Liver (tissue), 8 donors: ENCODE measurements at regions not wholly inside any gene's neighbourhood (a gene's known extent, or its start where the extent isn't known, plus 50 kb on each side); places are given as distances from the start of the nearest gene placed in this dataset.

Experiments used
- DNase-seq: peaks from one replicate; pipeline ENCODE4 v3.0.0-alpha.2; 2017; ENCODE audit warnings: low spot score
- H3K27ac ChIP-seq, 2 donors: one replicate each; pipeline ENCODE4 v1.7.0; 2013; ENCODE audit warnings: inconsistent platforms in 2 of 2, low read length in 2 of 2, control low read depth in 1 of 2, low read depth in 1 of 2, mild to moderate bottlenecking in 1 of 2
- H3K27me3 ChIP-seq, 4 donors: one replicate each; pipeline versions ENCODE4 v1.6.1 to v1.7.0; 2013; ENCODE audit warnings: low read length in 3 of 4, inconsistent platforms in 1 of 4, mild to moderate bottlenecking in 1 of 4, moderate library complexity in 1 of 4; ENCODE audit not compliant: control insufficient read depth in 4 of 4, insufficient read depth in 4 of 4
- H3K36me3 ChIP-seq, 4 donors: one replicate each; pipeline versions ENCODE4 v1.6.1 to v1.7.0; 2013; ENCODE audit warnings: low read length in 3 of 4, mild to moderate bottlenecking in 3 of 4, low read depth in 1 of 4, moderate library complexity in 1 of 4; ENCODE audit not compliant: control insufficient read depth in 4 of 4, insufficient read depth in 3 of 4
- H3K4me1 ChIP-seq, 4 donors: one replicate each; pipeline versions ENCODE4 v1.6.1 to v1.7.0; 2013; ENCODE audit warnings: low read length in 3 of 4, mild to moderate bottlenecking in 3 of 4, moderate library complexity in 1 of 4; ENCODE audit not compliant: control insufficient read depth in 4 of 4, insufficient read depth in 4 of 4
- H3K4me3 ChIP-seq, 3 donors: one replicate each; pipeline versions ENCODE4 v1.6.1 to v1.7.0; 2013; ENCODE audit warnings: low read length in 3 of 3, control low read depth in 1 of 3, low read depth in 1 of 3, mild to moderate bottlenecking in 1 of 3
- H3K9ac ChIP-seq, 2 donors: one replicate each; pipeline ENCODE4 v1.7.0; 2013; ENCODE audit warnings: low read length in 2 of 2, mild to moderate bottlenecking in 2 of 2, moderate library complexity in 2 of 2, control low read depth in 1 of 2, low read depth in 1 of 2
- H3K9me3 ChIP-seq, 4 donors: one replicate each; pipeline versions ENCODE4 v1.6.1 to v1.7.0; 2013; ENCODE audit warnings: low read length in 3 of 4; ENCODE audit not compliant: control insufficient read depth in 4 of 4
- EGR1 ChIP-seq, 2 donors: IDR thresholded peaks; 2 replicates each; pipeline ENCODE4 v1.6.1; 2016 to 2018; ENCODE audit warnings: antibody characterized with exemption in 2 of 2, low read depth in 2 of 2
- FOXA2 ChIP-seq: IDR thresholded peaks from 2 replicates; pipeline ENCODE4 v1.6.1; 2016; ENCODE audit warnings: antibody characterized with exemption
- GABPA ChIP-seq, 2 donors: IDR thresholded peaks in 1 of 2; conservative IDR thresholded peaks in 1 of 2; 2 replicates each; pipeline ENCODE4 v1.6.1; 2016; ENCODE audit warnings: antibody characterized with exemption in 2 of 2, mild to moderate bottlenecking in 1 of 2, moderate library complexity in 1 of 2
- HNF4G ChIP-seq: IDR thresholded peaks from 2 replicates; pipeline ENCODE4 v1.6.1; 2016; ENCODE audit warnings: antibody characterized with exemption
- NR2F2 ChIP-seq: IDR thresholded peaks from 2 replicates; pipeline ENCODE4 v1.6.1; 2016; ENCODE audit warnings: antibody characterized with exemption
- RAD21 ChIP-seq, 2 donors: IDR thresholded peaks; 2 replicates each; pipeline ENCODE4 v1.6.1; 2016; ENCODE audit warnings: antibody characterized with exemption in 2 of 2, mild to moderate bottlenecking in 2 of 2
- REST ChIP-seq: IDR thresholded peaks from 2 replicates; pipeline ENCODE4 v1.6.1; 2016; ENCODE audit warnings: antibody characterized with exemption, mild to moderate bottlenecking
- RXRA ChIP-seq, 2 donors: IDR thresholded peaks; 2 replicates each; pipeline ENCODE4 v1.6.1; 2017 to 2018; ENCODE audit warnings: antibody characterized with exemption in 2 of 2, mild to moderate bottlenecking in 1 of 2
- TAF1 ChIP-seq: conservative IDR thresholded peaks from 2 replicates; pipeline ENCODE4 v1.6.1; 2016; ENCODE audit warnings: antibody characterized with exemption, mild to moderate bottlenecking
- WGBS: extraction: QIAGEN DNeasy Blood & Tissue Kit; methylation state at CpG from one replicate; pipeline ENCODE4 v1.1.7; 2013; 5-methylcytosine and 5-hydroxymethylcytosine counted together
- TF ChIP-seq, protein P1 (sequence below): IDR thresholded peaks from 2 replicates; pipeline ENCODE4 v1.6.1; 2016; ENCODE audit warnings: antibody characterized with exemption
- TF ChIP-seq, protein P2 (sequence below): IDR thresholded peaks from 2 replicates; pipeline ENCODE4 v1.6.1; 2016; ENCODE audit warnings: antibody characterized with exemption
- TF ChIP-seq, protein P3 (sequence below): fragments of 150-350 bp; IDR thresholded peaks from 2 replicates; pipeline ENCODE4 v1.5.1; 2017; ENCODE audit warnings: improper control_type of control experiment, low read depth, low read length; ENCODE audit not compliant: missing input control
- donor health status: healthy.
- donor health status: healthy.
- donor health status: healthy.
- donor health status: healthy.
- donor health status: healthy.

GRCh38 chr12:105936496-105936895 lies 202.3 kb downstream of the NUAK1 start:
- DNase-seq, result no peak
- no peak overlapping the region for H3K4me3 ChIP-seq
- H3K4me1 ChIP-seq, result no peaks in the 10 kb centered on the region
- H3K9me3 ChIP-seq, result no peaks in the 10 kb centered on the region
- no peak overlapping the region for H3K9ac ChIP-seq
- H3K36me3 ChIP-seq, result no peaks in the 10 kb centered on the region
- 96% methylated on average over 1 of the region's 1 CpG for WGBS
- no peak overlapping the region for H3K27ac ChIP-seq
- peaks cover 0 to 3% (median 0%) of the 10 kb centered on the region in 4 donors for H3K27me3 ChIP-seq
- TF ChIP-seq, protein P1, sequence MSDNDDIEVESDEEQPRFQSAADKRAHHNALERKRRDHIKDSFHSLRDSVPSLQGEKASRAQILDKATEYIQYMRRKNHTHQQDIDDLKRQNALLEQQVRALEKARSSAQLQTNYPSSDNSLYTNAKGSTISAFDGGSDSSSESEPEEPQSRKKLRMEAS, result no peak

DNA sequence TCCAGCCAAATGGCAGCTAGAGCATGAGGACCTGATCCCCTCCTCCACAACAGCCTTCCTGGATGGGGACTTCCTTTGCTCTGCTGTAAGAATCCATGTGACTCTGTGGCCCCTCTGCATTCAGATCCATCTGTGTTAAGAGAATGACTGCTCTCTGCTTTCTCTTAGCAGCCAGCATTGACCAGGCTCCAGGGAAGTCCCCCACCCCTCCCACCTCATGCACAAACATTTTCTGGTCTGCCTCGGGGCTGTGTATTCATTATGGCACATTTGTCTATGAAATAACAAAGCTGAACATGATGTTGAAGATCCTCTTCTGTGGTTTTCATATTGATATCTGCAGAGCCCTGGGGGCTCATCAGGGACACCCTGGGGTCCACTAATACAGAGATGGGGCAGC lies 201.7 kb downstream of the NUAK1 start:
- WGBS, result 68% methylated on average over 1 of the region's 1 CpG
- Histone ChIP-seq H3K4me3 (no peak overlapping the region), H3K9ac (no peak overlapping the region), H3K9me3 (no peaks in the 10 kb centered on the region), H3K36me3 (no peaks in the 10 kb centered on the region), H3K27me3 (peaks cover 0 to 3% (median 0%) of the 10 kb centered on the region in 4 donors), H3K27ac (no peak overlapping the region), H3K4me1 (no peaks in the 10 kb centered on the region)
- TF ChIP-seq FOXA2, result no peak
- no peak for TF ChIP-seq RAD21 (IDR thresholded peaks at IDR 0.05)
- no peak for TF ChIP-seq REST
- TF ChIP-seq, protein P2, sequence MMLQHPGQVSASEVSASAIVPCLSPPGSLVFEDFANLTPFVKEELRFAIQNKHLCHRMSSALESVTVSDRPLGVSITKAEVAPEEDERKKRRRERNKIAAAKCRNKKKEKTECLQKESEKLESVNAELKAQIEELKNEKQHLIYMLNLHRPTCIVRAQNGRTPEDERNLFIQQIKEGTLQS, result no peak
- TF ChIP-seq TAF1, result no peak
- no peak for TF ChIP-seq GABPA (IDR thresholded peaks at IDR 0.05 in 1 of 2, conservative IDR thresholded peaks at IDR 0.05 in 1 of 2)
- TF ChIP-seq HNF4G, result no peak
- DNase-seq, result no peak

- WGBS, result 87% methylated on average over 3 of the region's 3 CpGs
- Histone ChIP-seq H3K9me3 (peaks cover 0 to 4% (median 0%) of the 10 kb centered on the region in 4 donors), H3K4me1 (no peaks in the 10 kb centered on the region), H3K36me3 (no peaks in the 10 kb centered on the region), H3K9ac (no peak overlapping the region), H3K27ac (no peak overlapping the region), H3K4me3 (no peak overlapping the region), H3K27me3 (peaks cover 0 to 3% (median 1%) of the 10 kb centered on the region in 4 donors)
- no peak for DNase-seq
- TF ChIP-seq, protein P2, result no peak
- TF ChIP-seq GABPA (IDR thresholded peaks at IDR 0.05 in 1 of 2, conservative IDR thresholded peaks at IDR 0.05 in 1 of 2), result no peak
- TF ChIP-seq, protein P3, sequence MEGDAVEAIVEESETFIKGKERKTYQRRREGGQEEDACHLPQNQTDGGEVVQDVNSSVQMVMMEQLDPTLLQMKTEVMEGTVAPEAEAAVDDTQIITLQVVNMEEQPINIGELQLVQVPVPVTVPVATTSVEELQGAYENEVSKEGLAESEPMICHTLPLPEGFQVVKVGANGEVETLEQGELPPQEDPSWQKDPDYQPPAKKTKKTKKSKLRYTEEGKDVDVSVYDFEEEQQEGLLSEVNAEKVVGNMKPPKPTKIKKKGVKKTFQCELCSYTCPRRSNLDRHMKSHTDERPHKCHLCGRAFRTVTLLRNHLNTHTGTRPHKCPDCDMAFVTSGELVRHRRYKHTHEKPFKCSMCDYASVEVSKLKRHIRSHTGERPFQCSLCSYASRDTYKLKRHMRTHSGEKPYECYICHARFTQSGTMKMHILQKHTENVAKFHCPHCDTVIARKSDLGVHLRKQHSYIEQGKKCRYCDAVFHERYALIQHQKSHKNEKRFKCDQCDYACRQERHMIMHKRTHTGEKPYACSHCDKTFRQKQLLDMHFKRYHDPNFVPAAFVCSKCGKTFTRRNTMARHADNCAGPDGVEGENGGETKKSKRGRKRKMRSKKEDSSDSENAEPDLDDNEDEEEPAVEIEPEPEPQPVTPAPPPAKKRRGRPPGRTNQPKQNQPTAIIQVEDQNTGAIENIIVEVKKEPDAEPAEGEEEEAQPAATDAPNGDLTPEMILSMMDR, result no peak
- TF ChIP-seq RXRA (IDR thresholded peaks at IDR 0.05), result no peak
- no peak for TF ChIP-seq EGR1 (IDR thresholded peaks at IDR 0.05; ENCODE audit: low read depth in 2 of 2)
- no peak for TF ChIP-seq NR2F2
Measured at GRCh38 chr12:105939181-105939721, 199.5 kb downstream of the NUAK1 start.
